Esophagus squamous epithelium (tissue), 4 donors: ENCODE measurements at regions not wholly inside any gene's neighbourhood (a gene's known extent, or its start where the extent isn't known, plus 50 kb on each side); places are given as distances from the start of the nearest gene placed in this dataset.

ENCODE experiments used
- CTCF ChIP-seq, 6 experiments: fragments of 450-650 bp in 4 of 6; fragments of 200-600 bp in 2 of 6; sonication (generic) in 2 of 6; IDR thresholded peaks; one replicate each; pipeline ENCODE4 v1.5.1; 2016 to 2019; ENCODE audit warnings: antibody characterized with exemption in 6 of 6, mild to moderate bottlenecking in 4 of 6, moderate library complexity in 4 of 6
- POLR2A ChIP-seq, 4 donors: fragments of 450-650 bp; IDR thresholded peaks; one replicate each; pipeline ENCODE4 v1.6.1; 2017; ENCODE audit warnings: antibody characterized with exemption in 4 of 4, mild to moderate bottlenecking in 4 of 4, moderate library complexity in 3 of 4

DNA sequence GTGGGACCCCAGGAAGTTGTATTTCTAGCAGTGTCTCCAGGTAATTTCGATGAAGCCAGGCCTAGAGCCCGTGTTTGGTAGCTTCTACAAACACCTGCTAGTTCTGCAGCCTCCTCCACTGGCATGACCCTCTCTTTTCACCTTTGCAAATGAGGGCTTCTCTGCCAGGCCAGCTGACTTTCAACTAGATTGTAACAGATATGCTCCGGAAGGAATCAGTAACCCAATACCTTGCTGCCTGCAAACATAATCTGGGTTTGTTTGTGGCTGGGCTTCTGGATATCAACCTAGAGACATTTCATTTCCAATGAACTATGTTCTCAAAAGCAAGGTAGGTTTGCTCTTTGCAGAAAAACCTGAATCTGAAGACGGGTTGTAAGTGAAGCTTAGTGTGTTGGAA is 354.8 kb downstream of the DMRT2 start:
- TF ChIP-seq CTCF (IDR thresholded peaks at IDR 0.05) (no peak), POLR2A (IDR thresholded peaks at IDR 0.05) (no peak)
